ENCODE measurements at regions not wholly inside any gene's neighbourhood (a gene's known extent, or its start where the extent isn't known, plus 50 kb on each side); places are given as distances from the start of the nearest gene placed in this dataset.

DNA sequence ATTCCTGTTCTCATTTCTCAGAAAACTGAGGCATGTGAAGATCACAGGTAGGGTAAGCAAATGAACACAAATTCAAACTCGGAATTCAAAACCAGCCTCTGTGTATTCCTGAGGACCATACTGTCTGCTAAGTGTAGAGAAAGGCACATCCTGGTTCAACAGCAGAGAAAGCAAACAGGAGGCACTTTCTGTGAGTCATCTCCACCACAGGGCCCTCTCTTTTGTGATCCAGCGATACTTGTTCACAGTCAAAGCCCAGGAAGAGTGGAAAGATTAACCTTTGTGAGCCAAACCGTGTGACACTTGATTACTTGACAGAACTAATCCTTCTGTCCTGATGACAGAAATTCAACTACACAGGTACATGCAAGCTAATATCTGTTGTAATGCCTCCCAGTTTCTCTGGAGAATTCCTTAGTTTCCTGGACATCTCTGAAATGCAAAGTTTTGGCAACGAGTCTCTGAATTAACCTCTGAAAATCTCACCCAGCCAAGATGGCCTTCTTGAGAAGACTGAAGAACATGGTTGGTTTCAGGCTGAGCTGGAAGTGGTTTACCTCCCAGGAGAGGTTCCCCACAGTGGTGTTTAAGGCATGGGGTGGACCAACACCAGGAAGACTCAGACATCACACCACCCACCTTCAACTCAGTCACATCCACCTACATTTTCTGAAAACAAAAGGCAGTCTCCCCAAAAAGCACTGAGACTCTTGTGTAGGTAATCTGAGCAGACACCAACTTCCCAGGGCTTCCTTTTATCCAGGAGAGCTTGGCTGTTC, 98.2 kb upstream of the ERG start:
- H3K27me3 ChIP-seq (ENCODE audit: control insufficient read depth, insufficient read depth, low read length), result peaks cover 19% of the 10 kb centered on the region
- TF ChIP-seq, protein P1, sequence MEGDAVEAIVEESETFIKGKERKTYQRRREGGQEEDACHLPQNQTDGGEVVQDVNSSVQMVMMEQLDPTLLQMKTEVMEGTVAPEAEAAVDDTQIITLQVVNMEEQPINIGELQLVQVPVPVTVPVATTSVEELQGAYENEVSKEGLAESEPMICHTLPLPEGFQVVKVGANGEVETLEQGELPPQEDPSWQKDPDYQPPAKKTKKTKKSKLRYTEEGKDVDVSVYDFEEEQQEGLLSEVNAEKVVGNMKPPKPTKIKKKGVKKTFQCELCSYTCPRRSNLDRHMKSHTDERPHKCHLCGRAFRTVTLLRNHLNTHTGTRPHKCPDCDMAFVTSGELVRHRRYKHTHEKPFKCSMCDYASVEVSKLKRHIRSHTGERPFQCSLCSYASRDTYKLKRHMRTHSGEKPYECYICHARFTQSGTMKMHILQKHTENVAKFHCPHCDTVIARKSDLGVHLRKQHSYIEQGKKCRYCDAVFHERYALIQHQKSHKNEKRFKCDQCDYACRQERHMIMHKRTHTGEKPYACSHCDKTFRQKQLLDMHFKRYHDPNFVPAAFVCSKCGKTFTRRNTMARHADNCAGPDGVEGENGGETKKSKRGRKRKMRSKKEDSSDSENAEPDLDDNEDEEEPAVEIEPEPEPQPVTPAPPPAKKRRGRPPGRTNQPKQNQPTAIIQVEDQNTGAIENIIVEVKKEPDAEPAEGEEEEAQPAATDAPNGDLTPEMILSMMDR (IDR thresholded peaks at IDR 0.05; ENCODE audit: insufficient read depth, low read length, poor library complexity, severe bottlenecking), result no peak
- H3K4me3 ChIP-seq (ENCODE audit: low read depth, low read length), result no peak overlapping the region
- no peak for DNase-seq (ENCODE audit: low read depth)
- no peaks in the 10 kb centered on the region for H3K36me3 ChIP-seq (ENCODE audit: control insufficient read depth, insufficient read depth, low read length)

DNA sequence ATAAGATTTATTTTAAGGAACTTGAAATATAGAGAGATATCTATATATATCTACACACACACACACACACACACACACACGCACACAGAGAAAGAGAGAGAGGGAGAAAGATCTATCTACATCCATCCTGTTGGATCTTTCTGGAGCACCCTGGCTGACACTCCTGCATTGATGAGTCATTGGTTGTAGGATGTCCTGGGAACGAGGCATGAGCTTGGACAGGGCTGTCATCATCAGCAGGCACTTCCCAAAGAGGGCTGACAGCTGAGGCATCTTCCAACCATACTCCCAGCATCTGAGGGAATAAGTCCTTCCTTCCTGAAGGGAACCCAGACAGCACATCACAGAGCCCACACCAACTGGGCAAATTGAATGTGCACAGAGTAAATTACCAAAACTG, 99.1 kb upstream of the ERG start:
- no peak for DNase-seq (ENCODE audit: low read depth)

DNA sequence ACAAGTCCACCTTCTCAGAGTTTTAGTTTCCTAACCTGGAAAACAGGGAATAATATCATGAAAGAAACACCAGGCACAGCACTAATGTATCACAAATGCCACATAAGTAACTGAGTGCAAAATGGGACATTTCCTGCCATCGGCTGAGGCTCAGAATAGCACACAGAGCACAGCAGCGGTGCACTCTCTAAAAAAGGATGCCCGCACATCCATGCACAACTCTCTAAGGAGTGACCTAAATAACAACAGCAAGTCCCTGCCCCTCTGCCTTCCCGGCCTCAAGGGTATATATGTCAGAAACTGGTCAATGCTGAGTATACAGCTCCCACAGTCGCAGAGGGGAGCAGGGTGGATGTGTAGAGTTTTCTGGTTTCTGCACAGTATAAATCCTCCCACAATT, 100.1 kb upstream of the ERG start:
- Histone ChIP-seq H3K36me3 (ENCODE audit: control insufficient read depth, insufficient read depth, low read length) (no peaks in the 10 kb centered on the region), H3K4me3 (ENCODE audit: low read depth, low read length) (no peak overlapping the region), H3K27me3 (ENCODE audit: control insufficient read depth, insufficient read depth, low read length) (peaks cover 15% of the 10 kb centered on the region)
- TF ChIP-seq, protein P1 (IDR thresholded peaks at IDR 0.05; ENCODE audit: insufficient read depth, low read length, poor library complexity, severe bottlenecking), result no peak
- DNase-seq (ENCODE audit: low read depth), result no peak

More for the DNA sequence above, 99.1 kb upstream of the ERG start:
- Histone ChIP-seq H3K36me3 (ENCODE audit: control insufficient read depth, insufficient read depth, low read length) (no peaks in the 10 kb centered on the region), H3K27me3 (ENCODE audit: control insufficient read depth, insufficient read depth, low read length) (peaks cover 15% of the 10 kb centered on the region), H3K4me3 (ENCODE audit: low read depth, low read length) (no peak overlapping the region)
- TF ChIP-seq, protein P1 (IDR thresholded peaks at IDR 0.05; ENCODE audit: insufficient read depth, low read length, poor library complexity, severe bottlenecking), result no peak

DNA sequence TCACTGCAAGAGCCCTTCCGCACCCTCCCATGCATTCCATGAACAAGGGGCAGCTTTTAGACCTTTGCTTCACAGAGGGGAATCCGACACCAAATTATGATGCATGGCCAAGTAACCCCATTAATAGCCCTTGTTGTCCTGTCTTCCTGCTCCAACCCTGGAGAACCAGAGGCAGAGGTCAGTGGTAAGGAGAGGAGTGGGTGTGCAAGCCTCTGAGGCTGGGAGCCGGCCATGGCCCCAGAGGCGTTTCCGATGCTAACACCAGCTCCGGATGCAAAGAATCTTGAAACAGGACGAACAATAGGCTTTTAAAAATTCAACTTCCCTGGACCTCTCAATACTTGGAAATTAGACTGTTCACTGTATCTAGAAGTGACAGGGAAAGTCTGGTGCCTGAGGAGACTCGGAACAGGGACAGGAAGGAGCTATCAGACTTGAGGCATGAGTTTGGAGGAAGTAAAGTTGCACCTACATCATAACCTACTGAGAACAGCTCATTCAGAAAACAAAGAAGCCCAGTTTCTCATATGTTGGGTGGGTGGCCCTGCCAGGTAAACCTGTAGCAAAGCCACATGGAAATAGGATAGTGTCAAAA, 101.2 kb upstream of the ERG start:
- no peak overlapping the region for H3K4me3 ChIP-seq (ENCODE audit: low read depth, low read length)
- H3K27me3 ChIP-seq (ENCODE audit: control insufficient read depth, insufficient read depth, low read length), result peaks cover 15% of the 10 kb centered on the region
- no peak for DNase-seq (ENCODE audit: low read depth)
- TF ChIP-seq, protein P1 (IDR thresholded peaks at IDR 0.05; ENCODE audit: insufficient read depth, low read length, poor library complexity, severe bottlenecking), result no peak
- H3K36me3 ChIP-seq (ENCODE audit: control insufficient read depth, insufficient read depth, low read length), result no peaks in the 10 kb centered on the region

DNA sequence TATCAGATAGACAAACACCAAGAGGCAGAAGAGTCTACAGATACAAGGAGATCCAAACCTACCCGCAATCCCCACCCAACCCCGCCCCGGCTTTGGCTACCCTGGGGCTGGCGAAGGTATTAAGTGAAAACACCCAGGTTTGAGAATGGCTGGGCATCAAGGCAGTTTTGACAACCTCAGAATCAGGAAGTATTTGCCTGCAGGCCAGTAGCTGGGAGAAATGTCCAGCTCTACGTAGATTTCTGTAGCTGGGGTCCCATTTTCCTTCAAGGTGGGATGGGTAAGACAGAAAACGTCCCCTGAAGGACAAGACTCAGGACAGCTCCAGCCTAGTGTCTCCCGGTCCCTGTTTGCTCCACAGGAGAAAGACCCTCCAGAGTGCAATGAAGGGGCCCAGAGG, 101.8 kb upstream of the ERG start:
- DNase-seq (ENCODE audit: low read depth), result no peak
- H3K27me3 ChIP-seq (ENCODE audit: control insufficient read depth, insufficient read depth, low read length), result peaks cover 14% of the 10 kb centered on the region
- TF ChIP-seq, protein P1 (IDR thresholded peaks at IDR 0.05; ENCODE audit: insufficient read depth, low read length, poor library complexity, severe bottlenecking), result no peak
- no peak overlapping the region for H3K4me3 ChIP-seq (ENCODE audit: low read depth, low read length)
- no peaks in the 10 kb centered on the region for H3K36me3 ChIP-seq (ENCODE audit: control insufficient read depth, insufficient read depth, low read length)
